ENCODE measurements at regions not wholly inside any gene's neighbourhood (a gene's known extent, or its start where the extent isn't known, plus 50 kb on each side); places are given as distances from the start of the nearest gene placed in this dataset.
"Not testable (repeated sequence)": the region's sequence is repeated elsewhere in the genome, so short reads cannot be mapped to it uniquely, and the experiment has no call there.

- DNase-seq: no peak
These were observed 210.6 kb downstream of the RHOU start for GRCh38 chr1:228945885-228946284.

GRCh38 chr1:228949617-228950016 lies 214.3 kb downstream of the RHOU start:
- not testable (repeated sequence) for DNase-seq

GRCh38 chr1:228953207-228953606 lies 217.9 kb downstream of the RHOU start:
- no peak for DNase-seq

GRCh38 chr1:228953808-228954207 lies 218.5 kb downstream of the RHOU start:
- DNase-seq: not testable (repeated sequence)

- DNase-seq: no peak
These were observed 220.4 kb downstream of the RHOU start for GRCh38 chr1:228955691-228956090.

- DNase-seq: no peak
These were observed 221.6 kb downstream of the RHOU start for GRCh38 chr1:228956864-228957263.

GRCh38 chr1:228957535-228957934 lies 222.3 kb downstream of the RHOU start:
- no peak for DNase-seq

GRCh38 chr1:228958121-228958520 lies 222.8 kb downstream of the RHOU start:
- no peak for DNase-seq

GRCh38 chr1:228958741-228959140 lies 223.5 kb downstream of the RHOU start:
- no peak for DNase-seq

- DNase-seq: no peak
These were observed 225.4 kb downstream of the RHOU start for GRCh38 chr1:228960705-228961104.

- DNase-seq: no peak
These were observed 226.2 kb downstream of the RHOU start for GRCh38 chr1:228961511-228961910.

- no peak for DNase-seq
These were observed 228.5 kb downstream of the RHOU start for GRCh38 chr1:228963795-228964177.

GRCh38 chr1:228964178-228965089 lies 229.2 kb downstream of the RHOU start:
- no peak for DNase-seq

- DNase-seq: no peak
These were observed 233.8 kb downstream of the RHOU start for GRCh38 chr1:228968891-228969606.

GRCh38 chr1:228969953-228970800 lies 234.9 kb downstream of the RHOU start:
- no peak for DNase-seq

- no peak for DNase-seq
These were observed 237.3 kb downstream of the RHOU start for GRCh38 chr1:228972576-228972975.

- DNase-seq: no peak
These were observed 239.0 kb downstream of the RHOU start for GRCh38 chr1:228974273-228974672.

- no peak for DNase-seq
These were observed 240.1 kb downstream of the RHOU start for GRCh38 chr1:228975238-228975907.

- DNase-seq: no peak
These were observed 241.0 kb downstream of the RHOU start for GRCh38 chr1:228976316-228976715.

- no peak for DNase-seq
These were observed 242.0 kb downstream of the RHOU start for GRCh38 chr1:228977307-228977706.

GRCh38 chr1:228977741-228978140 lies 242.5 kb downstream of the RHOU start:
- DNase-seq: no peak

GRCh38 chr1:228978484-228979324 lies 243.4 kb downstream of the RHOU start:
- no peak for DNase-seq
